Neural cell (in vitro differentiated cells): ENCODE measurements at regions not wholly inside any gene's neighbourhood (a gene's known extent, or its start where the extent isn't known, plus 50 kb on each side); places are given as distances from the start of the nearest gene placed in this dataset.

ENCODE experiments used
- H2AFZ ChIP-seq: fragments of 200-600, 300-800 bp; sonication (generic), shearing (Covaris generic); 2 replicates; pipeline ENCODE4 v1.6.0; 2014; ENCODE audit warnings: low read depth, mild to moderate bottlenecking, antibody characterized with exemption, low read length, moderate library complexity
- H3F3A ChIP-seq: fragments of 200-600 bp; shearing (Covaris generic); 2 replicates; pipeline ENCODE4 v1.6.1; 2016; ENCODE audit warnings: mild to moderate bottlenecking, moderate library complexity, mixed read lengths, antibody characterized with exemption, low read length; ENCODE audit not compliant: insufficient read depth, poor library complexity, severe bottlenecking
- H3K27ac ChIP-seq: fragments of 200-600, 300-800 bp; sonication (generic), shearing (Covaris generic); 2 replicates; pipeline ENCODE4 v1.5.1; 2014; ENCODE audit warnings: mild to moderate bottlenecking, low read length, moderate library complexity
- H3K27me3 ChIP-seq: fragments of 300-800, 200-600 bp; sonication (generic), shearing (Covaris generic); 2 replicates; pipeline ENCODE4 v1.6.0; 2014; ENCODE audit warnings: mild to moderate bottlenecking, low read depth, low read length, moderate library complexity; ENCODE audit not compliant: insufficient read depth
- H3K36me3 ChIP-seq: fragments of 300-800, 200-600 bp; sonication (generic), shearing (Covaris generic); 2 replicates; pipeline ENCODE4 v1.5.1; 2014; ENCODE audit warnings: mild to moderate bottlenecking, antibody characterized with exemption, low read length, moderate library complexity; ENCODE audit not compliant: insufficient read depth
- H3K4me2 ChIP-seq: fragments of 300-800, 200-600 bp; sonication (generic), shearing (Covaris generic); 2 replicates; pipeline ENCODE4 v1.6.0; 2014; ENCODE audit warnings: mild to moderate bottlenecking, low read length
- H3K4me3 ChIP-seq: fragments of 300-800, 200-600 bp; sonication (generic), shearing (Covaris generic); 2 replicates; pipeline ENCODE4 v1.5.1; 2014; ENCODE audit warnings: mild to moderate bottlenecking, low read length, moderate library complexity
- H3K79me2 ChIP-seq: fragments of 200-600 bp; shearing (Covaris generic); replicated peaks from 2 replicates; pipeline ENCODE4 v1.6.0; 2014; ENCODE audit warnings: mild to moderate bottlenecking, low read length, moderate library complexity; ENCODE audit not compliant: insufficient read depth
- H3K9ac ChIP-seq: fragments of 300-800, 200-600 bp; sonication (generic), shearing (Covaris generic); 2 replicates; pipeline ENCODE4 v1.6.1; 2016; ENCODE audit warnings: mild to moderate bottlenecking, low read length, mixed read lengths
- H3K9me2 ChIP-seq: fragments of 200-600 bp; shearing (Covaris generic); 2 replicates; pipeline ENCODE4 v1.6.1; 2016; ENCODE audit warnings: mild to moderate bottlenecking, low read length, mixed read lengths; ENCODE audit not compliant: insufficient read depth
- H3K9me3 ChIP-seq: fragments of 200-600, 300-800 bp; sonication (generic), shearing (Covaris generic); 2 replicates; pipeline ENCODE4 v1.6.1; 2016; ENCODE audit warnings: mild to moderate bottlenecking, mixed run types, low read length, moderate library complexity, mixed read lengths
- H4K20me1 ChIP-seq: fragments of 200-600 bp; shearing (Covaris generic); 2 replicates; pipeline ENCODE4 v1.6.1; 2016; ENCODE audit warnings: mild to moderate bottlenecking, mixed run types; ENCODE audit not compliant: insufficient read depth
- CTCF ChIP-seq: fragments of 450-650 bp; IDR thresholded peaks from 2 replicates; pipeline ENCODE4 v1.5.1; 2014; ENCODE audit warnings: antibody characterized with exemption, mild to moderate bottlenecking, moderate library complexity; ENCODE audit not compliant: poor library complexity, severe bottlenecking
- EP300 ChIP-seq: fragments of 450-650 bp; conservative IDR thresholded peaks from 2 replicates; pipeline ENCODE4 v1.6.1; 2014; ENCODE audit warnings: antibody characterized with exemption, mild to moderate bottlenecking, moderate library complexity; ENCODE audit not compliant: poor library complexity, severe bottlenecking
- EZH2 ChIP-seq: fragments of 200-600, 300-800 bp; shearing (Covaris generic), sonication (generic); IDR thresholded peaks from 2 replicates; pipeline ENCODE4 v1.6.1; 2014; ENCODE audit warnings: antibody characterized with exemption, low read length, borderline replicate concordance, mild to moderate bottlenecking; ENCODE audit not compliant: insufficient read depth, poor library complexity, severe bottlenecking
- MXI1 ChIP-seq: fragments of 450-650 bp; conservative IDR thresholded peaks from 2 replicates; pipeline ENCODE4 v1.6.1; 2014; ENCODE audit warnings: antibody characterized with exemption, mild to moderate bottlenecking; ENCODE audit not compliant: poor library complexity, severe bottlenecking
- POLR2AphosphoS5 ChIP-seq: IDR thresholded peaks from 2 replicates; pipeline ENCODE4 v1.6.1; 2012
- RAD21 ChIP-seq: fragments of 450-650 bp; conservative IDR thresholded peaks from 2 replicates; pipeline ENCODE4 v1.6.1; 2014; ENCODE audit warnings: antibody characterized with exemption, mild to moderate bottlenecking, moderate library complexity
- REST ChIP-seq: IDR thresholded peaks from 2 replicates; pipeline ENCODE4 v1.6.1; 2012; ENCODE audit warnings: borderline replicate concordance
- SMC3 ChIP-seq: fragments of 450-650 bp; conservative IDR thresholded peaks from 2 replicates; pipeline ENCODE4 v1.6.1; 2014; ENCODE audit warnings: antibody characterized with exemption, mild to moderate bottlenecking, moderate library complexity; ENCODE audit not compliant: poor library complexity
- TAF1 ChIP-seq: IDR thresholded peaks from 2 replicates; pipeline ENCODE4 v1.6.1; 2012; ENCODE audit warnings: low read depth

- Histone ChIP-seq H3K9me2 (no peaks in the 10 kb centered on the region), H3K27ac (no peak overlapping the region), H3K79me2 (no peaks in the 10 kb centered on the region), H3K4me3 (no peak overlapping the region), H4K20me1 (no peaks in the 10 kb centered on the region), H2AFZ (no peak overlapping the region), H3K36me3 (no peaks in the 10 kb centered on the region), H3K4me2 (no peak overlapping the region), H3K27me3 (peaks cover 10% of the 10 kb centered on the region), H3F3A (no peaks in the 10 kb centered on the region), H3K9ac (no peak overlapping the region), H3K9me3 (no peaks in the 10 kb centered on the region)
- TF ChIP-seq RAD21 = no peak
- TF ChIP-seq MXI1 = no peak
- no peak for TF ChIP-seq TAF1
- no peak for TF ChIP-seq POLR2AphosphoS5
- TF ChIP-seq EZH2 = no peak
- no peak for TF ChIP-seq REST
- no peak for TF ChIP-seq CTCF
- TF ChIP-seq SMC3 = no peak
- TF ChIP-seq EP300 = no peak
Measured at GRCh38 chr7:149690688-149691446, 82.5 kb downstream of the ZNF467 start.

GRCh38 chr7:149689291-149689721 lies 84.1 kb downstream of the ZNF467 start:
- Histone ChIP-seq H3K27me3 (peaks cover 10% of the 10 kb centered on the region), H3K27ac (no peak overlapping the region), H2AFZ (no peak overlapping the region), H3K9me3 (no peaks in the 10 kb centered on the region), H4K20me1 (no peaks in the 10 kb centered on the region), H3K4me3 (no peak overlapping the region), H3K9me2 (no peaks in the 10 kb centered on the region), H3K4me2 (no peak overlapping the region), H3K36me3 (no peaks in the 10 kb centered on the region), H3K79me2 (no peaks in the 10 kb centered on the region), H3F3A (no peaks in the 10 kb centered on the region), H3K9ac (no peak overlapping the region)
- TF ChIP-seq EZH2 (no peak), SMC3 (no peak), CTCF (no peak), REST (no peak), POLR2AphosphoS5 (no peak), EP300 (no peak), MXI1 (no peak), TAF1 (no peak), RAD21 (no peak)
